Stimulated activated CD8-positive, alpha-beta memory T cell treated with anti-CD3 and anti-CD28 coated beads, Interleukin-15, amount 100 ng/mL, for 48 hours (primary cell): ENCODE measurements at regions not wholly inside any gene's neighbourhood (a gene's known extent, or its start where the extent isn't known, plus 50 kb on each side); places are given as distances from the start of the nearest gene placed in this dataset.
"Not testable (repeated sequence)": the region's sequence is repeated elsewhere in the genome, so short reads cannot be mapped to it uniquely, and the experiment has no call there.

Source experiments
- DNase-seq, 2 donors: peaks; one replicate each; pipeline ENCODE4 v3.0.0-alpha.2; 2020; ENCODE audit warnings: low read depth in 2 of 2

- DNase-seq, result no peak
These were observed 94.7 kb upstream of the LOC128125822 start for GRCh38 chr6:63477422-63478040.

GRCh38 chr6:63478734-63479133 lies 93.5 kb upstream of the LOC128125822 start:
- DNase-seq, result no peak

GRCh38 chr6:63486196-63486595 lies 86.1 kb upstream of the LOC128125822 start:
- DNase-seq, result no peak

- no peak for DNase-seq
These were observed 85.0 kb upstream of the LOC128125822 start for GRCh38 chr6:63487103-63487813.

GRCh38 chr6:63491119-63491518 lies 81.2 kb upstream of the LOC128125822 start:
- no peak for DNase-seq

- DNase-seq, result no peak
These were observed 79.8 kb upstream of the LOC128125822 start for GRCh38 chr6:63492476-63492875.

- DNase-seq, result no peak
These were observed 78.7 kb upstream of the LOC128125822 start for GRCh38 chr6:63493557-63493956.

GRCh38 chr6:63496361-63496804 lies 75.9 kb upstream of the LOC128125822 start:
- DNase-seq, result no peak

GRCh38 chr6:63502156-63502555 lies 70.1 kb upstream of the LOC128125822 start:
- DNase-seq, result no peak

GRCh38 chr6:63503199-63503598 lies 69.1 kb upstream of the LOC128125822 start:
- no peak for DNase-seq

GRCh38 chr6:63504777-63505384 lies 67.4 kb upstream of the LOC128125822 start:
- DNase-seq, result no peak

GRCh38 chr6:63507096-63507495 lies 65.2 kb upstream of the LOC128125822 start:
- no peak for DNase-seq

- DNase-seq, result no peak
These were observed 62.5 kb upstream of the LOC128125822 start for GRCh38 chr6:63509652-63510352.

GRCh38 chr6:63510353-63510686 lies 62.0 kb upstream of the LOC128125822 start:
- no peak for DNase-seq

GRCh38 chr6:63510849-63511248 lies 61.4 kb upstream of the LOC128125822 start:
- no peak for DNase-seq

GRCh38 chr6:63514488-63515173 lies 57.6 kb upstream of the LOC128125822 start:
- DNase-seq, result no peak

- DNase-seq, result not testable (repeated sequence)
These were observed 57.1 kb upstream of the LOC128125822 start for GRCh38 chr6:63515227-63515626.

- DNase-seq, result no peak
These were observed 55.9 kb upstream of the LOC128125822 start for GRCh38 chr6:63516186-63516944.

- DNase-seq, result no peak
These were observed 55.1 kb upstream of the LOC128125822 start for GRCh38 chr6:63517221-63517620.

GRCh38 chr6:63521475-63522210 lies 50.6 kb upstream of the LOC128125822 start:
- DNase-seq, result no peak
